ENCODE measurements at regions not wholly inside any gene's neighbourhood (a gene's known extent, or its start where the extent isn't known, plus 50 kb on each side); places are given as distances from the start of the nearest gene placed in this dataset.

GRCh38 chr2:222146488-222146887 lies 152.3 kb downstream of the PAX3 start:
- no peak for TF ChIP-seq EZH2phosphoT487 (IDR thresholded peaks at IDR 0.05; ENCODE audit: insufficient read depth, low read depth)
- TF ChIP-seq EZH2 (IDR thresholded peaks at IDR 0.05; ENCODE audit: insufficient read depth, poor library complexity, severe bottlenecking) = no peak
- WGBS, 2 experiments (ENCODE audit: low coverage in 1 of 2, low lambda C conversion rate in 2 of 2, missing lambda C conversion rate in 2 of 2) = 1 to 4% methylated on average over 3 of the region's 3 CpGs

GRCh38 chr2:222142027-222142426 lies 156.8 kb downstream of the PAX3 start:
- no peak for TF ChIP-seq EZH2phosphoT487 (IDR thresholded peaks at IDR 0.05; ENCODE audit: insufficient read depth, low read depth)
- TF ChIP-seq EZH2 (IDR thresholded peaks at IDR 0.05; ENCODE audit: insufficient read depth, poor library complexity, severe bottlenecking) = no peak
- WGBS, 2 experiments (ENCODE audit: low coverage in 1 of 2, low lambda C conversion rate in 2 of 2, missing lambda C conversion rate in 2 of 2) = 30 to 41% methylated on average over 1 of the region's 1 CpG
- Histone ChIP-seq H3K4me3 (no peak overlapping the region), H4K20me1 (ENCODE audit: insufficient read depth) (no peaks in the 10 kb centered on the region), H3K9me3 (ENCODE audit: low read depth) (no peaks in the 10 kb centered on the region), H3K4me1 (ENCODE audit: insufficient read depth) (no peaks in the 10 kb centered on the region), H3K27me3 (replicated peaks; ENCODE audit: insufficient read depth) (no peaks in the 10 kb centered on the region), H3K79me2 (ENCODE audit: insufficient read depth) (no peaks in the 10 kb centered on the region), H3K36me3 (ENCODE audit: low read depth) (no peaks in the 10 kb centered on the region), H3K4me2 (ENCODE audit: unreplicated experiment) (no peak overlapping the region), H3K27ac (no peak overlapping the region), H2AFZ (no peak overlapping the region), H3K9ac (no peak overlapping the region), H3F3A (ENCODE audit: insufficient read depth) (no peaks in the 10 kb centered on the region), H3K9me2 (ENCODE audit: insufficient read depth) (no peaks in the 10 kb centered on the region)
- peak; percentile 1 for DNase-seq
- in situ Hi-C loops (cut with MboI) = no loop called here

More at GRCh38 chr2:222146488-222146887, 152.3 kb downstream of the PAX3 start:
- no peaks in the 10 kb centered on the region for H3K79me2 ChIP-seq (ENCODE audit: insufficient read depth)
- H3K4me1 ChIP-seq (ENCODE audit: insufficient read depth) = no peaks in the 10 kb centered on the region
- no peaks in the 10 kb centered on the region for H3F3A ChIP-seq (ENCODE audit: insufficient read depth)
- no peaks in the 10 kb centered on the region for H3K27me3 ChIP-seq (replicated peaks; ENCODE audit: insufficient read depth)
- H3K9me3 ChIP-seq (ENCODE audit: low read depth) = no peaks in the 10 kb centered on the region
- no peaks in the 10 kb centered on the region for H3K36me3 ChIP-seq (ENCODE audit: low read depth)
- in situ Hi-C loops (cut with MboI) = no loop called here
- H4K20me1 ChIP-seq (ENCODE audit: insufficient read depth) = no peaks in the 10 kb centered on the region
- DNase-seq = no peak
- no peak overlapping the region for H3K4me3 ChIP-seq
- no peak overlapping the region for H3K27ac ChIP-seq
- H3K4me2 ChIP-seq (ENCODE audit: unreplicated experiment) = no peak overlapping the region
- no peak overlapping the region for H3K9ac ChIP-seq
- H3K9me2 ChIP-seq (ENCODE audit: insufficient read depth) = no peaks in the 10 kb centered on the region
- no peak overlapping the region for H2AFZ ChIP-seq

DNA sequence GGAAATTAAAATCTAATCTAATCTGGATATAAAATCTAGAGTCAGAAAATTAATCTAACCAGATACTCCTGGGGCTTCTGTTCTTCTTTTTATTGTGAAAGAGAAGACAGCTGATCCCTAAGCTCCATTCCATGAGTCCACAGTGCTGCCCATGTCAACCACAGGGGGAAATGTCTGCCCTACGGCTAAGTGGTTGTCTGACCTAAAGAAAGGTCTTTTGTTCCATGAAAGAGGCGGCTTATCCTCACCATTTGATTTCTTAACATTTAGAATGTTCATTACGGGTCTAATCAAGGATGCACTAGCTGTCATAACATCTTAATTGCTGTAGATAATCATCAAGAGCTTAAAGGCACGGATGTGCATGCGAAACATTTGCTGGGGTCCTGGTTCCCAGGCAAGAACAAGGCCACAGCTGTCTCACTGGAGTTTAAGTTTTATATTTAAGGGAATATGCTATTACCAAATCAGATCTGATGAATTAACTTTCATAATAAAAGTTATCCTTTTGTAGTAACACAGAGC lies 162.6 kb downstream of the PAX3 start:
- no peaks in the 10 kb centered on the region for H3K27me3 ChIP-seq (replicated peaks; ENCODE audit: insufficient read depth)
- H2AFZ ChIP-seq = no peak overlapping the region
- no peaks in the 10 kb centered on the region for H3K9me3 ChIP-seq (ENCODE audit: low read depth)
- H3K27ac ChIP-seq = no peak overlapping the region
- H4K20me1 ChIP-seq (ENCODE audit: insufficient read depth) = no peaks in the 10 kb centered on the region
- 10 to 14% methylated on average over 5 of the region's 5 CpGs for WGBS, 2 experiments (ENCODE audit: low coverage in 1 of 2, low lambda C conversion rate in 2 of 2, missing lambda C conversion rate in 2 of 2)
- TF ChIP-seq EZH2phosphoT487 (IDR thresholded peaks at IDR 0.05; ENCODE audit: insufficient read depth, low read depth) (no peak), EZH2 (IDR thresholded peaks at IDR 0.05; ENCODE audit: insufficient read depth, poor library complexity, severe bottlenecking) (no peak)
- H3K9me2 ChIP-seq (ENCODE audit: insufficient read depth) = no peaks in the 10 kb centered on the region
- H3K79me2 ChIP-seq (ENCODE audit: insufficient read depth) = no peaks in the 10 kb centered on the region
- in situ Hi-C loops (cut with MboI) = no loop called here
- H3F3A ChIP-seq (ENCODE audit: insufficient read depth) = no peaks in the 10 kb centered on the region
- DNase-seq = no peak
- no peaks in the 10 kb centered on the region for H3K4me1 ChIP-seq (ENCODE audit: insufficient read depth)
- H3K4me2 ChIP-seq (ENCODE audit: unreplicated experiment) = no peak overlapping the region
- H3K4me3 ChIP-seq = no peak overlapping the region
- no peak overlapping the region for H3K9ac ChIP-seq
- H3K36me3 ChIP-seq (ENCODE audit: low read depth) = no peaks in the 10 kb centered on the region

- Histone ChIP-seq H3K27me3 (replicated peaks; ENCODE audit: insufficient read depth) (no peaks in the 10 kb centered on the region), H3K9ac (no peak overlapping the region), H3K4me1 (ENCODE audit: insufficient read depth) (no peaks in the 10 kb centered on the region), H3K36me3 (ENCODE audit: low read depth) (no peaks in the 10 kb centered on the region), H4K20me1 (ENCODE audit: insufficient read depth) (no peaks in the 10 kb centered on the region), H3K4me3 (no peak overlapping the region), H3K4me2 (ENCODE audit: unreplicated experiment) (no peak overlapping the region), H3K9me2 (ENCODE audit: insufficient read depth) (no peaks in the 10 kb centered on the region), H3K79me2 (ENCODE audit: insufficient read depth) (no peaks in the 10 kb centered on the region), H3F3A (ENCODE audit: insufficient read depth) (no peaks in the 10 kb centered on the region), H2AFZ (no peak overlapping the region), H3K27ac (no peak overlapping the region), H3K9me3 (ENCODE audit: low read depth) (no peaks in the 10 kb centered on the region)
- WGBS, 2 experiments (ENCODE audit: low coverage in 1 of 2, low lambda C conversion rate in 2 of 2, missing lambda C conversion rate in 2 of 2) = 11 to 14% methylated on average over 1 of the region's 1 CpG
- TF ChIP-seq EZH2phosphoT487 (IDR thresholded peaks at IDR 0.05; ENCODE audit: insufficient read depth, low read depth) (no peak), EZH2 (IDR thresholded peaks at IDR 0.05; ENCODE audit: insufficient read depth, poor library complexity, severe bottlenecking) (no peak)
- no peak for DNase-seq
- in situ Hi-C loops (cut with MboI) = no loop called here
These were observed 164.1 kb downstream of the PAX3 start for GRCh38 chr2:222134654-222135053.

- 30 to 31% methylated on average over 7 of the region's 7 CpGs for WGBS, 2 experiments (ENCODE audit: low coverage in 1 of 2, low lambda C conversion rate in 2 of 2, missing lambda C conversion rate in 2 of 2)
- DNase-seq = no peak
These were observed 164.9 kb downstream of the PAX3 start for GRCh38 chr2:222133897-222134296.

More at GRCh38 chr2:222133897-222134296, 164.9 kb downstream of the PAX3 start:
- H3K4me1 ChIP-seq (ENCODE audit: insufficient read depth) = no peaks in the 10 kb centered on the region
- in situ Hi-C loops (cut with MboI) = no loop called here
- no peaks in the 10 kb centered on the region for H3K36me3 ChIP-seq (ENCODE audit: low read depth)
- H3K27me3 ChIP-seq (replicated peaks; ENCODE audit: insufficient read depth) = no peaks in the 10 kb centered on the region
- no peak overlapping the region for H2AFZ ChIP-seq
- H3K9ac ChIP-seq = no peak overlapping the region
- H3F3A ChIP-seq (ENCODE audit: insufficient read depth) = no peaks in the 10 kb centered on the region
- no peak overlapping the region for H3K27ac ChIP-seq
- no peaks in the 10 kb centered on the region for H3K9me3 ChIP-seq (ENCODE audit: low read depth)
- TF ChIP-seq EZH2 (IDR thresholded peaks at IDR 0.05; ENCODE audit: insufficient read depth, poor library complexity, severe bottlenecking) (no peak), EZH2phosphoT487 (IDR thresholded peaks at IDR 0.05; ENCODE audit: insufficient read depth, low read depth) (no peak)
- H4K20me1 ChIP-seq (ENCODE audit: insufficient read depth) = no peaks in the 10 kb centered on the region
- H3K79me2 ChIP-seq (ENCODE audit: insufficient read depth) = no peaks in the 10 kb centered on the region
- no peak overlapping the region for H3K4me2 ChIP-seq (ENCODE audit: unreplicated experiment)
- H3K9me2 ChIP-seq (ENCODE audit: insufficient read depth) = no peaks in the 10 kb centered on the region
- H3K4me3 ChIP-seq = no peak overlapping the region
